HG03558 (cell line): ENCODE measurements at regions not wholly inside any gene's neighbourhood (a gene's known extent, or its start where the extent isn't known, plus 50 kb on each side); places are given as distances from the start of the nearest gene placed in this dataset.

ENCODE experiments used
- ATAC-seq: cut with Tn5 transposase; IDR thresholded peaks from one replicate; pipeline ENCODE4 v1.9.1; 2021; ENCODE audit warnings: moderate number of reproducible peaks; ENCODE audit not compliant: unreplicated experiment; ENCODE audit errors: extremely low read depth

- no peak for ATAC-seq
Measured at GRCh38 chr21:15494481-15494880, 235.3 kb upstream of the USP25 start.

- ATAC-seq, result no peak
Measured at GRCh38 chr21:15495965-15496364, 233.8 kb upstream of the USP25 start.

- no peak for ATAC-seq
Measured at GRCh38 chr21:15496911-15497310, 232.9 kb upstream of the USP25 start.

GRCh38 chr21:15498455-15498854 is 231.3 kb upstream of the USP25 start:
- no peak for ATAC-seq

GRCh38 chr21:15506086-15506485 is 223.7 kb upstream of the USP25 start:
- no peak for ATAC-seq

GRCh38 chr21:15508554-15508953 is 221.2 kb upstream of the USP25 start:
- no peak for ATAC-seq

GRCh38 chr21:15514073-15514946 is 215.5 kb upstream of the USP25 start:
- ATAC-seq, result peak; percentile 92

- ATAC-seq, result no peak
Measured at GRCh38 chr21:15515908-15516307, 213.9 kb upstream of the USP25 start.

GRCh38 chr21:15517394-15517793 is 212.4 kb upstream of the USP25 start:
- no peak for ATAC-seq

GRCh38 chr21:15520811-15521643 is 208.8 kb upstream of the USP25 start:
- no peak for ATAC-seq

GRCh38 chr21:15521644-15522001 is 208.2 kb upstream of the USP25 start:
- no peak for ATAC-seq

GRCh38 chr21:15522148-15522547 is 207.6 kb upstream of the USP25 start:
- ATAC-seq, result no peak

- no peak for ATAC-seq
Measured at GRCh38 chr21:15524855-15525254, 204.9 kb upstream of the USP25 start.

- ATAC-seq, result no peak
Measured at GRCh38 chr21:15526798-15527197, 203.0 kb upstream of the USP25 start.

GRCh38 chr21:15528346-15528745 is 201.4 kb upstream of the USP25 start:
- ATAC-seq, result no peak

- ATAC-seq, result no peak
Measured at GRCh38 chr21:15531986-15532385, 197.8 kb upstream of the USP25 start.

GRCh38 chr21:15533618-15534017 is 196.2 kb upstream of the USP25 start:
- no peak for ATAC-seq

GRCh38 chr21:15534450-15534886 is 195.3 kb upstream of the USP25 start:
- no peak for ATAC-seq

GRCh38 chr21:15539376-15539775 is 190.4 kb upstream of the USP25 start:
- ATAC-seq, result no peak

GRCh38 chr21:15543473-15543872 is 186.3 kb upstream of the USP25 start:
- ATAC-seq, result no peak

GRCh38 chr21:15549671-15550070 is 180.1 kb upstream of the USP25 start:
- ATAC-seq, result no peak
